RWPE1 (cell line): ENCODE measurements at regions not wholly inside any gene's neighbourhood (a gene's known extent, or its start where the extent isn't known, plus 50 kb on each side); places are given as distances from the start of the nearest gene placed in this dataset.
"Not testable (repeated sequence)": the region's sequence is repeated elsewhere in the genome, so short reads cannot be mapped to it uniquely, and the experiment has no call there.

Source experiments
- CTCF ChIA-PET: fragments of 350-600 bp; sonication (Branson Sonifier 250); formaldehyde crosslinking; extraction: SDS; loops from one replicate; lab custom pipeline; 2021; lab: Yijun Ruan, JAX
- POLR2A ChIA-PET: fragments of 400-600 bp; formaldehyde crosslinking; extraction: SDS; loops from one replicate; lab custom pipeline; 2020; ENCODE audit warnings: antibody characterized with exemption; ENCODE audit not compliant: low non-redundant PET; lab: Yijun Ruan, JAX
- DNase-seq: peaks from one replicate; pipeline ENCODE4 v3.0.0; 2012; ENCODE audit warnings: low spot score
- H3K27ac ChIP-seq: fragments of 450-650 bp; 2 replicates; pipeline ENCODE4 v1.5.1; 2017
- CTCF ChIP-seq: fragments of 450-650 bp; conservative IDR thresholded peaks from 2 replicates; pipeline ENCODE4 v1.5.1; 2017; ENCODE audit warnings: low read depth, mild to moderate bottlenecking

DNA sequence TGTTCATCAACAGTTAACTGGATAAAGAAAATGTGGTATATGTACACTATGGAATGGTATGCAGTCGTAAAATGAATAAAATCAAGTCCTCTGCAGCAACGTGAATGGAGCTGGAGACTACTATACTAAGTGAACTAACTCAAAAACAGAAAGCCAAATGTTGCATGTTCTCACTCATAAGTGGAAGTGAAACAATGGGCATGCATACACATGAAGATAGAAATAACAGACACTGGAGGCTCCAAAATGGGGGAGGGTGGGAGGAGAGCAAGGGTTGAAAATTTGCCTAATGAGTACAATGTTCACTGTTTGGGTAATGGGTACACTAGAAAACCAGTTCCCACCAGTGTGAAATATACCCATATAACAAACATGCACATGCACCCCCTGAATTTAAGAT is 179.5 kb downstream of the ZWINT start:
- POLR2A ChIA-PET, result interaction anchor here (0.8 kb wide), 1 partner anchor 1842 kb away, joined by 7 read pairs; no protein-coding TSS in a partner anchor
- H3K27ac ChIP-seq, result no peak overlapping the region
- no peak for TF ChIP-seq CTCF
- no peak for DNase-seq
- CTCF ChIA-PET, result no interaction called here

- ChIA-PET POLR2A (no interaction called here), CTCF (no interaction called here)
- DNase-seq, result no peak
- no peak overlapping the region for H3K27ac ChIP-seq
- no peak for TF ChIP-seq CTCF
Measured at GRCh38 chr10:56178210-56178609, 182.8 kb downstream of the ZWINT start.

- CTCF ChIA-PET, POLR2A ChIA-PET, H3K27ac ChIP-seq, DNase-seq: not testable (repeated sequence)
Measured at GRCh38 chr10:56155091-56155513, 206.0 kb downstream of the ZWINT start.

- CTCF ChIA-PET, result no interaction called here
Measured at GRCh38 chr10:56146806-56147205, 214.3 kb downstream of the ZWINT start.

GRCh38 chr10:56142092-56142728 is 218.8 kb downstream of the ZWINT start:
- CTCF ChIA-PET, result no interaction called here
- no peak overlapping the region for H3K27ac ChIP-seq
- POLR2A ChIA-PET, result no interaction called here
- DNase-seq, result no peak
- no peak for TF ChIP-seq CTCF

More at GRCh38 chr10:56146806-56147205, 214.3 kb downstream of the ZWINT start:
- DNase-seq, result no peak
- no peak overlapping the region for H3K27ac ChIP-seq
- POLR2A ChIA-PET, result no interaction called here
- TF ChIP-seq CTCF, result no peak

GRCh38 chr10:56139405-56139804 is 221.7 kb downstream of the ZWINT start:
- DNase-seq, result no peak
- no peak overlapping the region for H3K27ac ChIP-seq
- ChIA-PET CTCF (no interaction called here), POLR2A (no interaction called here)
- no peak for TF ChIP-seq CTCF

- DNase-seq, result no peak
- TF ChIP-seq CTCF, result no peak
- CTCF ChIA-PET, result no interaction called here
- no peak overlapping the region for H3K27ac ChIP-seq
- POLR2A ChIA-PET, result no interaction called here
Measured at GRCh38 chr10:56135828-56136227, 225.2 kb downstream of the ZWINT start.
